SU-DHL-6 (cell line): ENCODE measurements at regions not wholly inside any gene's neighbourhood (a gene's known extent, or its start where the extent isn't known, plus 50 kb on each side); places are given as distances from the start of the nearest gene placed in this dataset.
A peak's percentile ranks its signal among the peaks of the same experiment; 100 is the strongest.

Experiments
- H2AFZ ChIP-seq: fragments of 200-600 bp; sonication (generic); 2 replicates; pipeline ENCODE4 v1.6.1; 2014; ENCODE audit warnings: low read depth, mild to moderate bottlenecking, moderate library complexity, mixed read lengths, antibody characterized with exemption, low read length; ENCODE audit not compliant: severe bottlenecking
- H3F3A ChIP-seq: fragments of 200-600 bp; shearing (Covaris generic); 2 replicates; pipeline ENCODE4 v1.6.0; 2016; ENCODE audit warnings: antibody characterized with exemption, mild to moderate bottlenecking; ENCODE audit not compliant: insufficient read depth
- H3K27ac ChIP-seq: fragments of 200-600 bp; sonication (generic); 2 replicates; pipeline ENCODE4 v1.5.1; 2016; ENCODE audit warnings: low read depth, mild to moderate bottlenecking, low read length, moderate library complexity, mixed read lengths
- H3K27me3 ChIP-seq: fragments of 200-600 bp; sonication (generic), shearing (Covaris generic); 2 replicates; pipeline ENCODE4 v1.6.0; 2014; ENCODE audit warnings: mild to moderate bottlenecking, low read length
- H3K36me3 ChIP-seq: fragments of 200-600 bp; sonication (generic); 2 replicates; pipeline ENCODE4 v1.6.1; 2014; ENCODE audit warnings: mild to moderate bottlenecking, low read length, mixed read lengths
- H3K4me2 ChIP-seq: fragments of 300-600, 200-600 bp; shearing (Covaris generic), sonication (generic); 2 replicates; pipeline ENCODE4 v1.6.0; 2014; ENCODE audit warnings: low read length, low read depth, mild to moderate bottlenecking; ENCODE audit not compliant: poor library complexity, severe bottlenecking
- H3K4me3 ChIP-seq: fragments of 200-600 bp; sonication (generic); 2 replicates; pipeline ENCODE4 v1.5.1; 2014; ENCODE audit warnings: antibody characterized with exemption, low read length, mild to moderate bottlenecking, mixed read lengths; ENCODE audit not compliant: insufficient read depth, poor library complexity, severe bottlenecking
- H3K79me2 ChIP-seq: fragments of 200-600 bp; sonication (generic); 2 replicates; pipeline ENCODE4 v1.6.1; 2014; ENCODE audit warnings: mild to moderate bottlenecking, low read length, moderate library complexity; ENCODE audit not compliant: insufficient read depth
- H3K9ac ChIP-seq: fragments of 200-600 bp; sonication (generic); 2 replicates; pipeline ENCODE4 v1.7.0; 2014; ENCODE audit warnings: mild to moderate bottlenecking, low read length
- H3K9me2 ChIP-seq: fragments of 200-600 bp; sonication (generic); replicated peaks from 2 replicates; pipeline ENCODE4 v1.6.1; 2014; ENCODE audit warnings: low read length; ENCODE audit not compliant: insufficient read depth
- H3K9me3 ChIP-seq: fragments of 200-600 bp; sonication (generic); 2 replicates; pipeline ENCODE4 v1.6.1; 2014; ENCODE audit warnings: low read length, mixed read lengths; ENCODE audit not compliant: insufficient read depth
- H4K20me1 ChIP-seq: fragments of 200-600 bp; sonication (generic); 2 replicates; pipeline ENCODE4 v1.6.1; 2014; ENCODE audit warnings: low read depth, mild to moderate bottlenecking, antibody characterized with exemption, low read length, moderate library complexity, mixed read lengths
- EZH2phosphoT487 ChIP-seq: fragments of 200-600 bp; sonication (generic), shearing (Covaris generic); conservative IDR thresholded peaks from 2 replicates; pipeline ENCODE4 v1.6.1; 2018; ENCODE audit warnings: mild to moderate bottlenecking, antibody characterized with exemption, low read length, moderate library complexity, mixed read lengths
- TF ChIP-seq, protein P1 (sequence below): fragments of 200-600 bp; sonication (generic); IDR thresholded peaks from one replicate; pipeline ENCODE4 v1.5.1; 2017; ENCODE audit warnings: antibody characterized with exemption, mild to moderate bottlenecking, low read length, moderate library complexity; ENCODE audit not compliant: insufficient read depth, poor library complexity, severe bottlenecking

DNA sequence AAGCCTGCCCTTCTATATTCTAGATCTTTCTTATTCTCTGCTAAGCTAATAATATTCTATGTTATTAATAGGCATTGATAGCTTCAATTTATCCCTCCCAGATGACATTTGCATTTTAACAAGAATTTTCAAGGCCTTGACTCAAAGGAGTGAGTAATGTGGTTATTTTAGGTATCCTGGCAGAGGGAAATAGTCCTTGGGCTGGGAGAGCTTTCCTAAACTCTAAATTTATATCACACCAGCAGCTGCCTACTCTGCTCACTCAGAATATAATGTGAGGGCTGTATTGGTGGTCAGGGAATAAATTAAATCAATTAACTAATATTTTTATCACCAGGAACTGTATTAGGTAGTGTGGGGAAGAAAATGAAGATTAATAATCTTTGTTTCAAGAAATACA is 74.8 kb upstream of the ADAM23 start:
- H3K4me2 ChIP-seq: no peak overlapping the region

DNA sequence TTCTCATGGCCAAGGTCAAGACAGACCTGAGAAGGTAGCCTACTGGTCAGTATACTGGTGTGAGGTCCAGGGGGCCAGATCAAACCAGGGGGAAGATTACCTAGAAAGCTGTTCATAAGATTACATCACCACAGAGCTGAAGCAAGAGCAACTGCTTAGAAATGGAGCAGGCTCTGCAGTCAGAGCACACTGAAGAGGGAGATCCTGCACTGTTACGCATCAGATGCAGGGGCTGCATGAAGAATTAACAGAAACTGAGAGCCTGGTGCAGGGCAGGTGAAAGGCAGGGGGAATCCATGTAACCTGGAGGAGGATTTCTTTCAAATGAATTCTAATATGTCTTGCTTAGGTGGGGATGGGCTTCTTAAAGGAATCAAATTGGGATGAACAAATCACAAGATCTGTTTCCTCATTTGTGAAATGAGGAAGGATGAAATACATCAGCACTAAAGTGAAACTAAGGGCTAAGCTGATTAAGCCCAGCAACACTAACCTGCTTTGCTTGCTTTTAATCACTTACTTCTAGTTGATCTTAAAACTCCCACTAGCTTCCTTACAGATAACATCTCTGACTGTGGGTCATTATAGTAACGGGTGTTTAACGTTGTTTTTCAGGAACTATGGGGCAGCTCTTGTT is 74.3 kb upstream of the ADAM23 start:
- H3K36me3 ChIP-seq: no peaks in the 10 kb centered on the region
- H3K9me2 ChIP-seq: no peaks in the 10 kb centered on the region
- no peak overlapping the region for H3K27ac ChIP-seq
- no peak overlapping the region for H3K4me3 ChIP-seq
- no peaks in the 10 kb centered on the region for H4K20me1 ChIP-seq
- H3K4me2 ChIP-seq: no peak overlapping the region
- H3F3A ChIP-seq: no peaks in the 10 kb centered on the region
- H2AFZ ChIP-seq: peak overlapping the region; percentile 8
- H3K9ac ChIP-seq: no peak overlapping the region
- no peaks in the 10 kb centered on the region for H3K27me3 ChIP-seq
- H3K9me3 ChIP-seq: no peaks in the 10 kb centered on the region
- no peak for TF ChIP-seq EZH2phosphoT487
- no peaks in the 10 kb centered on the region for H3K79me2 ChIP-seq

More for the DNA sequence above, 74.8 kb upstream of the ADAM23 start:
- Histone ChIP-seq H3K27me3 (no peaks in the 10 kb centered on the region), H3K36me3 (no peaks in the 10 kb centered on the region), H4K20me1 (no peaks in the 10 kb centered on the region), H2AFZ (no peak overlapping the region), H3K27ac (no peak overlapping the region), H3K9me2 (no peaks in the 10 kb centered on the region), H3F3A (no peaks in the 10 kb centered on the region), H3K79me2 (no peaks in the 10 kb centered on the region), H3K9me3 (no peaks in the 10 kb centered on the region), H3K9ac (no peak overlapping the region), H3K4me3 (no peak overlapping the region)
- no peak for TF ChIP-seq EZH2phosphoT487
- TF ChIP-seq, protein P1, sequence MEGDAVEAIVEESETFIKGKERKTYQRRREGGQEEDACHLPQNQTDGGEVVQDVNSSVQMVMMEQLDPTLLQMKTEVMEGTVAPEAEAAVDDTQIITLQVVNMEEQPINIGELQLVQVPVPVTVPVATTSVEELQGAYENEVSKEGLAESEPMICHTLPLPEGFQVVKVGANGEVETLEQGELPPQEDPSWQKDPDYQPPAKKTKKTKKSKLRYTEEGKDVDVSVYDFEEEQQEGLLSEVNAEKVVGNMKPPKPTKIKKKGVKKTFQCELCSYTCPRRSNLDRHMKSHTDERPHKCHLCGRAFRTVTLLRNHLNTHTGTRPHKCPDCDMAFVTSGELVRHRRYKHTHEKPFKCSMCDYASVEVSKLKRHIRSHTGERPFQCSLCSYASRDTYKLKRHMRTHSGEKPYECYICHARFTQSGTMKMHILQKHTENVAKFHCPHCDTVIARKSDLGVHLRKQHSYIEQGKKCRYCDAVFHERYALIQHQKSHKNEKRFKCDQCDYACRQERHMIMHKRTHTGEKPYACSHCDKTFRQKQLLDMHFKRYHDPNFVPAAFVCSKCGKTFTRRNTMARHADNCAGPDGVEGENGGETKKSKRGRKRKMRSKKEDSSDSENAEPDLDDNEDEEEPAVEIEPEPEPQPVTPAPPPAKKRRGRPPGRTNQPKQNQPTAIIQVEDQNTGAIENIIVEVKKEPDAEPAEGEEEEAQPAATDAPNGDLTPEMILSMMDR: no peak

DNA sequence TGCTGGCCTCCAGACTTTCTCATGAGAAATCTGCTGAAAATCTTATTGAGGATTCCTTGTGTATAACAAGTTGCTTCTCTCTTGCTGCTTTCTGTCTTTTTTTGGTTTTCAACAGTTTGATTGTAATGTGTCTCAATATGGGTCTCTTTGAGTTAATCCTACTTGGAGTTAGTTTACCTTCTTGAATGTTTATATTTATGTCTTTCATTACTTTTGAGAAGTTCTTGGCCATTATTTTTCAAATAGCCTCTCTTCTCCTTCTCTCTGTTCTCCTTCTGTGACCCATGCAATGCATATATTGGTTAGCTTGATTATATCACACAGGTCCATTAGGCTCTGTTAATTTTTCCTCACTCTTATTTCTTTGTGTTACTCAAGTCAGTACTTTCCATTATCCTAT is 67.4 kb upstream of the ADAM23 start:
- H4K20me1 ChIP-seq: no peaks in the 10 kb centered on the region
- no peak overlapping the region for H3K4me3 ChIP-seq
- no peaks in the 10 kb centered on the region for H3F3A ChIP-seq
- H3K36me3 ChIP-seq: no peaks in the 10 kb centered on the region
- no peak overlapping the region for H3K9ac ChIP-seq
- H3K9me2 ChIP-seq: no peaks in the 10 kb centered on the region
- H3K27me3 ChIP-seq: no peaks in the 10 kb centered on the region
- no peak overlapping the region for H3K27ac ChIP-seq
- no peak for TF ChIP-seq EZH2phosphoT487
- TF ChIP-seq, protein P1: no peak
- H3K9me3 ChIP-seq: no peaks in the 10 kb centered on the region
- no peak overlapping the region for H3K4me2 ChIP-seq
- no peak overlapping the region for H2AFZ ChIP-seq
- no peaks in the 10 kb centered on the region for H3K79me2 ChIP-seq

DNA sequence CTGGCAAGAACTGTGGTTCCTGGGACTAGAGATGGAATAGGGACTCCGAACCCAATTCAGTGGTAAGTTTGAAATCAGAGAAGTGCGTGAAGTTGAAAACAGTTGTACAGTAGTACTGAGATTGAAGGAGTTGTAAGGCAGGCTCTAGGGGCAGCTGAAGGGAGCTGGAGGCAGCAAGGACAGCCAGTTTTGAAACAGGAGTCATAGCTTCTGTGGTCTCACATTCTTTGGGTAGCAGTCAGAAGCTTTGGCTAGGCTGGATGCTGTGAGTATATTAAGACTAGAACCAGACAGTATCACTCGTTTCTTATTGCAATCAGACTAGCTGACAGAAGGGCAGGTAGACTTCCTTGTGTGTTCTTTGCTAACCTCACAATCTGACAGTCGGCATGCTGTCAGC is 64.5 kb upstream of the ADAM23 start:
- Histone ChIP-seq H3F3A (no peaks in the 10 kb centered on the region), H3K9ac (no peak overlapping the region), H3K9me2 (no peaks in the 10 kb centered on the region), H3K4me2 (no peak overlapping the region), H3K4me3 (no peak overlapping the region), H3K27ac (no peak overlapping the region), H4K20me1 (no peaks in the 10 kb centered on the region), H2AFZ (no peak overlapping the region), H3K27me3 (no peaks in the 10 kb centered on the region), H3K79me2 (no peaks in the 10 kb centered on the region), H3K9me3 (no peaks in the 10 kb centered on the region), H3K36me3 (no peaks in the 10 kb centered on the region)
- TF ChIP-seq EZH2phosphoT487: no peak
- TF ChIP-seq, protein P1: no peak
